ENCODE measurements at regions not wholly inside any gene's neighbourhood (a gene's known extent, or its start where the extent isn't known, plus 50 kb on each side); places are given as distances from the start of the nearest gene placed in this dataset.

DNA sequence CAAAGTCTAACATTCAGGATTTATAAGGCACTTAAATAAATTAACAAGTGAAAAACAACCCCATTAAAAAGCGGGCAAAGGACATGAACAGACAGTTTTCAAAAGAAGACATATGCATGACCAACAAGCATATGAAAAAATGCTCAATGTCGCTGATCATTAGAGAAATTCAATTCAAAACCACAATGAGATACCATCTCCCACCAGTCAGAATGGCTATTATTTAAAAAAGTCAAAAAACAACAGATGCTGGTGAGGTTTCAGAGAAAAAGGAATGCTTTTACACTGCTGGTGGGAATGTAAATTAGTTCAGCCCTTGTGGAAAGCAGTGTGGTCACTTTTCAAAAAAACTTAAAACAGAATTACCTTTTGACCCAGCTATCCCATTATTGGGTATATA, 60.7 kb upstream of the BDKRB2 start:
- DNase-seq = no peak

DNA sequence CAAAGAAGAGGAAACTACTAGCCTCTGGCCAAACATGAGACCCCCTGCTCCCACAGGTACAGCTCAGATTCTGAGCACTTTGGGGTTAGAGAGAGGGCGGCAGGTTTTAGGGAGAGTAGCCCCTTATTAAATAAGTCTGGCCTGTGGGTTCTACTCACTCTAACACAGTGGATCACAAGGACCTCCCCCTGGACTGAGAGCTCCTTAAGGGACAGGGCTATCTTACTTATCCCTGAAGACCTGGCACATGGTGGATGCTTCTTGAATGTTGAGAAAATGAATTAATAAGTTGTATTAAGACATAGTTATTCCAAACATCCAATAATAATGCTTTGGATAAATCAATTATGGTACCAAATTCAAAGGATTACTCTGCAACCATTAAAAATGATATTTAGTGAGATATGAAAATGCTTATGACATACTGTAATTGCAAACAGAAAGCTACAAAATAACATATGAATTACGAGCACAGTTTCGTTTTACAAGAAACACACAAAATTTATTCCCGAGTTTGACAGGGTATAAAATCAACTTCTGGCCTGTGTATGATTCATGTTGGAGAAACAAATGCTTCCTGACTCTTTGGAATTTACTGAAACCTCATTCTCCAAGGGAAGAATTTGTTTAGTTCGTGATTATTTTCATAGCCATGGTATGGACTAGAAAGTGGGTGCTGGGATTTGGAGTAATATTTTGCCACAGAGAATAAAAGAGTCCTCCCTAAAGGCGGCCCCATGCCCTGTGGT, 59.3 kb upstream of the BDKRB2 start:
- DNase-seq = no peak

DNA sequence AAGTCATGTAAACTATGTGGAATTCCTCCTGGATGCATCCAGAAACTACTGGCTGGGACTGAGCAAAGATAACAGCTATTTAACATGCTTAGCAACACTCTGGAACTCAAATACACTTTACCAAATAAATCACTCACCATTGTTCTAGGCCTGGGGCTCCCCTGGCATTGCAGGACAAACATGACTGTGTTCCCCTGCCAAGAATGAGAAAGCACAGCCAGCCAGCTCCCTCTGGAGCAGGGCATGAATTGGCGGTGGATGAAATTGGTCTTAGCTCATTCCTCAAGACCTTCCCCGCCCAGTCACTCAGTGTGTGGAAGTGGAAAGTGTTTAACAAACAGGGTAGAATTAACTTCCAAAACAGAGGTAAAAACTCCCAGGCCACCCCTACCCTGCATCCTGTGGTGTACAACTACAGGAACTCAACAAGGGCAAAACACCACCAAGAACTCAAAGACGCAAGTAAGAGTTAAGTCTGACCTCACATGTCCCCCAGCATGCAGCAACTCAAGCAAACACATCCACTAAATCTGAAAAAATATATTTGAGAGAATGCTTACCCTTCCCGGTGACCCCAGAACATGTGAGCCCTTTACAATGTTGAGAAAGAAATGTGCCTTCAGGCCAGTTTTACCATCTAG, 58.4 kb upstream of the BDKRB2 start:
- DNase-seq = peak in 1 of 3 experiments; percentile 47

DNA sequence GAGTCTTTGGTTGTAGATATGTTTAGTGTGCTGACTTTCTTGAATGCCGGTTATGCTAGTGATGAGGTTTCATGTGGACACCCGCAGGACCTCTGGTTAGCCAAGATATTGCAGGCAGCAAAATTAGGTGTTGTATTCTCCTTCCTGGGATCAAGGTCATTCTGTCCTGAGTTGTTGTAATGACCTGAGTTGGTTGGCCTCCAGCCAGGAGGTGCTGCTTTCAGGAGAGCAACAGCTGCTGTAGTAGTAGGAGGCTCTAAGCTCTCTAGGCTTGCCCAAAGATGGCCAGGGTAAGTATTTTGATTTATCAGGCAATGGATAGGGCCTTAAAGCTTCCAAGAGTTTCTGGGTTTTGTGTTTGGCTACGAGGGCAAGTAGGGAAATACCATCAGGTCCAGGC, 56.0 kb upstream of the BDKRB2 start:
- DNase-seq = no peak

DNA sequence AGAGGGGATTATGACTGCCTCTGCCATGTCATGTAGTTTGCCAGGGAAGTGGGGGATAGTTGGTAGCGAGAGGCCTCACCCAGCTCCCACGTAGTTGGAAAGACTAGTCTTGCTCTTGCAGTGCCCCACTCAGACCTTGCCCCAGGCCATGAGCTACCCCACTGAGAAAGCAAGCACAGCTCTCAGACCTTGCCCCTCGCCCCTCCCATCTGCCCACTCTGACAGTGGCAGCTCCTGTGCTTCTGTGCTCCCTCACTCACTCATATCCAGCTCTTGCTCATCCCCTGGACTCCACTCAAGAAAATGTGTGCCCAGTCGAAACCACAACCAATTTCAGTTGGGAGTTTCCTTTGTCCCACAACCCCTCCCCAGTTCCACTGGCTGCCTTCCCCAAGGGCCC, 55.5 kb upstream of the BDKRB2 start:
- no peak for DNase-seq

DNA sequence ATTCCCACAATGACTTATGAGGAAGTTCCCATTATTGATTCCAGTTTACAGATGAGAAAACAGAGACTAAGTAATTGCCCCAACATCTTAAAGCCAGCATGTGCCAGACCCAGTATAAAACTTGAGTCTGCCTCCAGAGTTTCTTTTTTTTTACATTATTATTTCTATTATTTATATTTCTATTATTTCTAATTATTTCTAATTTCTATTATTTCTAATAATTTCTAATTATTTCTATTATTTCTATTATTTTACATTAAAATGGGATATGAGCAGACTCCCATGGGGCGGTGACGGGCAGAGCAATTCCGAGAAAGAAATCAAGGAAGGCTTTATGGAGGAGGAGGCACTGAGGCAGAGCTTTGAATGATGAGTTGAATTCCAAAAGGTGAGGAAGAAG, 54.4 kb upstream of the BDKRB2 start:
- no peak for DNase-seq

DNA sequence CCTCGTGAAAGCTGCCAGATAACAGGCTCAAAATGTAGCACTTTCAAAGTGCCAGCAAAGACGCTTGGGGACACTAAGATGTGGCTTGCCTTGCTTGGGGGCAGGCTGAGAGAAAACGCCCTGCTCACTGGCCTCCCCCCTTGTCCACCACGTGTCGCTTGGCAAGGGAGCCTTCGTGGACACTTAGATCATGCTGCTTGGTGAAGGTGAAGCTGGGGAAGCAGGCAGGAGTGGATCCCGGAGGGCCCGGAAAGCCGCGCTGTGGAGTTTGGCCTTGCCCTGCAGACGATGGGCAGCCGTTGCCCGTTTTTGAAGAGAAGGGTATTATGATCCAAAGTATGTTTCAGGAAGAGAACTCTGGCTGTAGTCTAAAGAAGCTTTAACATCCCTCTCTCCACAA, 53.4 kb upstream of the BDKRB2 start:
- no peak for DNase-seq

DNA sequence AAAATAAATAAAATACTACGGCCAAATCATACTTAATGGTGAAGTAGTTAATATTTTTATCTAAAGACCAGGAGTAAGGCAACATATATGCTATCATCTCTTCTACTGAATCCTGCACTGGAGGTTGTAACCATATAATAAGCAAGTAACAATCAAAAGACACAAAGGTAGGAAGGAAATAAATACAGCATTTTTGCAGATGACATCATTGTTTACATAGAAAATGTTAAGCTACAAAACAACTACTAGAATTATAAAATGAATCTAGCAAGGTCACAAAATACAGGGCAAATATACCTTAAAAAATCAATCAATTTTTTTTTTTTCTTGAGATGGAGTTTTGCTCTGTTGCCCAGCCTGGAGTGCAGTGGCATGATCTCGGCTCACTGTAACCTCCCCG, 51.6 kb upstream of the BDKRB2 start:
- no peak for DNase-seq
